ENCODE measurements at regions not wholly inside any gene's neighbourhood (a gene's known extent, or its start where the extent isn't known, plus 50 kb on each side); places are given as distances from the start of the nearest gene placed in this dataset.
A peak's percentile ranks its signal among the peaks of the same experiment; 100 is the strongest.

DNA sequence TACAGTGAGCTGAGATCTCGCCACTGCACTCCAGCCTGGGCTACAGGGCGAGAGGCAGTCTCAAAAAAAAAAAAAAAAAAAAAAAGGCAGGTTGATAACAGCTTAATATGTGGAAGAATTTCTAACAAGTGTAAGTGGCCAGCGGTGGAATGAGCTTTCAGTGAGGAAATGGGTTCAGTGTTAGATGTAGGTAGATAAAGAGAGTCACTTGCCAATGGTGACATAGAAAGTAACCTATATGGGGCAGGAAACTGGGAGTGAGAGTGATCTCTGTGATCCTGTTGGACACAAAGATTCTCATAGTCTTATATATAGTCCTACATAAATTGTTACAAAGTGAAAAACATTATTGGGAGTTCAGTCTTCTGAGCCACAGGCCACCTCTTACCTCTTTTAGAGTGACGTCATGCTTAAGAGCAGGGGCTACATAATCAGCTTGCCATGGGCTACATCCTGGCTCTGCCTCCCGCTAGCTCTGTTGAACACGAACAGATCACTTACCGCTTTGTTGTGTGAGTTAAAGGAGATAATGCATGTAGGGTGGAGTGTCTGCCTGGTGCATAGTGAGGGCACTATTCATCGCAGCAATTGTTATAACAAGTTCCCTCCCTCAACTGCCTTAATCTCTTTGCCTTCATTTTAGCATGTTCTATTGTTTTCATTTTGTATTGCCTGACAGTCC, 110.2 kb upstream of the ELAC2 start:
- TF ChIP-seq, protein P1, sequence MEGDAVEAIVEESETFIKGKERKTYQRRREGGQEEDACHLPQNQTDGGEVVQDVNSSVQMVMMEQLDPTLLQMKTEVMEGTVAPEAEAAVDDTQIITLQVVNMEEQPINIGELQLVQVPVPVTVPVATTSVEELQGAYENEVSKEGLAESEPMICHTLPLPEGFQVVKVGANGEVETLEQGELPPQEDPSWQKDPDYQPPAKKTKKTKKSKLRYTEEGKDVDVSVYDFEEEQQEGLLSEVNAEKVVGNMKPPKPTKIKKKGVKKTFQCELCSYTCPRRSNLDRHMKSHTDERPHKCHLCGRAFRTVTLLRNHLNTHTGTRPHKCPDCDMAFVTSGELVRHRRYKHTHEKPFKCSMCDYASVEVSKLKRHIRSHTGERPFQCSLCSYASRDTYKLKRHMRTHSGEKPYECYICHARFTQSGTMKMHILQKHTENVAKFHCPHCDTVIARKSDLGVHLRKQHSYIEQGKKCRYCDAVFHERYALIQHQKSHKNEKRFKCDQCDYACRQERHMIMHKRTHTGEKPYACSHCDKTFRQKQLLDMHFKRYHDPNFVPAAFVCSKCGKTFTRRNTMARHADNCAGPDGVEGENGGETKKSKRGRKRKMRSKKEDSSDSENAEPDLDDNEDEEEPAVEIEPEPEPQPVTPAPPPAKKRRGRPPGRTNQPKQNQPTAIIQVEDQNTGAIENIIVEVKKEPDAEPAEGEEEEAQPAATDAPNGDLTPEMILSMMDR (IDR thresholded peaks at IDR 0.05; ENCODE audit: insufficient read depth, low read length) = no peak
- no peak for DNase-seq (ENCODE audit: low read depth)
- H3K4me3 ChIP-seq (ENCODE audit: low read depth, low read length) = no peak overlapping the region

DNA sequence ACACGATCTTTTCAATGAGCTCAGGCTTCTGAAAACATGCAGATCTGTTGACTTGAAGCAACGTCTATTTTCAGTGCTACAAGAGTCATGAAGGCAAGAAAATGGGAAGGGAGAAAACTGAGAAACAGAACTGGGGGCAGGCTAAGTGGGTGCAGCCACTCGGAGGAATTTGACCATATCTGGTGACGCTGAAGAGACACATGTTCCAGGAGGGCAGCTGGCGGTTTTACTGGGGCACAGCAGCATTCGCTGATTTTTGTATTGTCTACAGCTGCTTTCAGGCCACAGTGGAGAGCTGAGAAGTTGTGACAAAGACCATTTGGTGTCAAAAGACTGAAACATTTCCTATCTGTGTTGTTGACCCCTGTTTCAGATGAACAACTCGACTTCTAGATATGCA, 103.0 kb upstream of the ELAC2 start:
- no peak for DNase-seq (ENCODE audit: low read depth)
- TF ChIP-seq, protein P1 (IDR thresholded peaks at IDR 0.05; ENCODE audit: insufficient read depth, low read length) = no peak
- no peak overlapping the region for H3K4me3 ChIP-seq (ENCODE audit: low read depth, low read length)

DNA sequence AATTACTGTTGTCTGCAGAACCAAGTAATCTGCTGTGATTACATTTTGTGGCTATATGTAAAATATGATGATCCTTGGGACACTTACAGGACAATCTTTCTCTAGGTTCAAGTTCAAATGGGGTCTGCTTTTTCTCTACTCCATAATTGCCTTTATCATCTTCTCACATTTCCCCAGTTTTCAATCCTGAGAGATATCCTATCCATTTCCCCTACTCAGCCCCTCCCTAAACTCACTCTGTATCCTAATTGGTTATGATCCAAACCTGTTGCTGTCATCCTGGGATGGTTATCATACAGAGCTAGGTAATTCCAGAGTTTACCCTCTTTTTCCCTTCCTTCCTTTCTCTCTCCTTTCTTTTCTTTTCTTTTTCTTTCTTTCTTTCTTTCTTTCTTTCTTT, 100.5 kb upstream of the ELAC2 start:
- no peak for DNase-seq (ENCODE audit: low read depth)
- H3K4me3 ChIP-seq (ENCODE audit: low read depth, low read length) = no peak overlapping the region
- TF ChIP-seq, protein P1 (IDR thresholded peaks at IDR 0.05; ENCODE audit: insufficient read depth, low read length) = no peak

DNA sequence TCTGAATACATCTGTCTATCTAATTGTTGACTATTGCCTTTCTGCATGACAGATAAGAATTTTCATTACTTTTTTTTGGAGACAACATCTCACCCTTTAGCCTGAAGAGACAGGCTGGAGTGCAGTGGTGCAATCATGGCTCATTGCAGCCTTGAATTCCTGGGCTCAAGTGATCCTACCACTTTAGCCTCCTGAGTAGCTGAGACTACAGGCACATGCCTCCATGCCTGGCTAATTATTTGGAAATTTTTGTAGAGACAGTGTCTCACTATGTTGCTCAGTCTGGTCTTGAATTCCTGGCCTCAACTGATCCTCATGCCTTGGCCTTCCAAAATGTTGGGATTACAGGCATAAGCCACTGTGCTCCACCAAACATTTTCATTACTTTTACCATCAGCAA, 99.8 kb upstream of the ELAC2 start:
- H3K4me3 ChIP-seq (ENCODE audit: low read depth, low read length) = no peak overlapping the region
- DNase-seq (ENCODE audit: low read depth) = no peak
- TF ChIP-seq, protein P1 (IDR thresholded peaks at IDR 0.05; ENCODE audit: insufficient read depth, low read length) = no peak

DNA sequence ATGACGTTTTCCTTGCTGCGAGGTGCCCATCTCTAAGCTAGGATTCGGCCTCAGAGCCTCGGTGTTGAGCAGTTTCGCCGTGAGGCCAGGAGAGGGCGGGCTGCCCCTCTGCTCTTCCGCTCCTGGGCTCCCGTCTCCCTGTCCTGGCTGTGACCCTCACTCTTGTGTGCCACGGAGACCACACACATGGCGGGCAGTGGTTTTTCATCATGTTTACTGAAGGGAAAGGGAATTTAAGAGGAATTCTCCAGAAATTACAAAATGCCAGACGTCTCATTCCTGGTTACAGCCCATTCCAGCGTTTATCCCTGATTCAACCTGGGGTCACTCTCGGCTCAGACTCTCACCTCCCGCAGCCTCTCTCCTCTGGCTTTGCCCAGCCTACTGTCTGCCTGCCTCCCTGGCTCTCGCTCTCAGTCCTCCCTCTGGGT, 96.8 kb upstream of the ELAC2 start:
- H3K4me3 ChIP-seq (ENCODE audit: low read depth, low read length) = peak overlapping the region; percentile 50
- TF ChIP-seq, protein P1 (IDR thresholded peaks at IDR 0.05; ENCODE audit: insufficient read depth, low read length) = peak; percentile 86
- peak; percentile 51 for DNase-seq (ENCODE audit: low read depth)

DNA sequence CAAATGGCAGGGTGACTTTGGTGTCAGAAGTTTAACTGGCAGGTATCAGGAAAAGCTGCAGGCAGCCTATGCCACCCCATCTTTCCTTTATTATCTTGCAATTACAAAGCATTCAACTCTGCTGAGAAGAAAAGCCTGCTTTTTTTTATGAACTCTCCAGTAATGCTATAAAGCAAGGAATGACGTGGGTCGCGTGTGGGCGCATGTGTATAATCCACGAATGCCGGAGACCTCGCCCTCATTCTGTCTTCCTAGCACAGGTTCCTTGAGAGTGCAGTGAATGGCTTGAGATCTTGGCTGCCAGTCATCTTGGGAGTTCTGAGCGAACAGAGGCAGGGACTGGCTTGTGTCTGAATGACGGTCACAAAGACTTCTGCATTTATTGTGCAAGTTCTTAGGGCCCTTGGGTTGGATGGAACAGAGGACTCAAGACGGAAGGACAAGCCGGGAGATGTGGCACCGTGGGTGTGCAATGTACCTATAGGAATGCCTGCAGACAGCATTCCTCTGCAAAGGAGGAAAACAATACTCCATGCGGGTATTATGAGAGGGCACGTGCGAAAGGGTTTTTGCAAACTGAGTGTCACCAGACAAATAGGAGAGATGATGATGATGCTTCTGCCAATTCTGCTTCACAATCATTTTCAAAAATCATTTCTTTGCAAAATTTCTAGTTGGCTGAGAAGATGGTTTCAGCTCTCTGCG, 96.1 kb upstream of the ELAC2 start:
- H3K4me3 ChIP-seq (ENCODE audit: low read depth, low read length) = no peak overlapping the region
- DNase-seq (ENCODE audit: low read depth) = no peak
- TF ChIP-seq, protein P1 (IDR thresholded peaks at IDR 0.05; ENCODE audit: insufficient read depth, low read length) = no peak
